Stomach smooth muscle (tissue), 2 donors: ENCODE measurements at regions not wholly inside any gene's neighbourhood (a gene's known extent, or its start where the extent isn't known, plus 50 kb on each side); places are given as distances from the start of the nearest gene placed in this dataset.

ENCODE experiments used
- H3K27ac ChIP-seq: one replicate; pipeline ENCODE4 v1.7.0; 2013; ENCODE audit warnings: mild to moderate bottlenecking, low read length, inconsistent platforms
- H3K27me3 ChIP-seq, 2 donors: one replicate each; pipeline ENCODE4 v1.7.0; 2013; ENCODE audit warnings: low read length in 2 of 2; ENCODE audit not compliant: insufficient read depth in 2 of 2, control insufficient read depth in 1 of 2
- H3K36me3 ChIP-seq, 2 donors: one replicate each; pipeline ENCODE4 v1.7.0; 2013; ENCODE audit warnings: low read length in 2 of 2; ENCODE audit not compliant: control insufficient read depth in 2 of 2, insufficient read depth in 2 of 2
- H3K4me1 ChIP-seq: one replicate; pipeline ENCODE4 v1.7.0; 2013; ENCODE audit warnings: low read length; ENCODE audit not compliant: control insufficient read depth, insufficient read depth
- H3K4me3 ChIP-seq, 2 donors: one replicate each; pipeline ENCODE4 v1.7.0; 2013; ENCODE audit warnings: low read length in 2 of 2
- H3K9ac ChIP-seq, 2 donors: one replicate each; pipeline ENCODE4 v1.7.0; 2013; ENCODE audit warnings: low read length in 2 of 2, mild to moderate bottlenecking in 1 of 2
- H3K9me3 ChIP-seq, 2 donors: one replicate each; pipeline ENCODE4 v1.7.0; 2013; ENCODE audit warnings: low read length in 2 of 2; ENCODE audit not compliant: control insufficient read depth in 2 of 2
- donor health status: healthy.
- donor health status: Pancreatic carcinoma.

- Histone ChIP-seq H3K4me1 (no peaks in the 10 kb centered on the region), H3K27me3 (peaks cover 0 to 9% of the 10 kb centered on the region in 2 donors), H3K36me3 (no peaks in the 10 kb centered on the region), H3K27ac (no peak overlapping the region), H3K4me3 (no peak overlapping the region), H3K9me3 (peaks cover 0 to 2% of the 10 kb centered on the region in 2 donors), H3K9ac (no peak overlapping the region)
Observed at GRCh38 chr2:496729-497128, 180.5 kb downstream of the TMEM18 start.

- no peaks in the 10 kb centered on the region for H3K36me3 ChIP-seq
- no peak overlapping the region for H3K9ac ChIP-seq
- peaks cover 0 to 2% of the 10 kb centered on the region in 2 donors for H3K9me3 ChIP-seq
- H3K27me3 ChIP-seq, result peaks cover 0 to 9% of the 10 kb centered on the region in 2 donors
- H3K27ac ChIP-seq, result no peak overlapping the region
- no peak overlapping the region for H3K4me3 ChIP-seq
- no peaks in the 10 kb centered on the region for H3K4me1 ChIP-seq
Observed at GRCh38 chr2:495745-496275, 181.4 kb downstream of the TMEM18 start.

- Histone ChIP-seq H3K9ac (no peak overlapping the region), H3K9me3 (peaks cover 0 to 2% of the 10 kb centered on the region in 2 donors), H3K4me3 (no peak overlapping the region), H3K27ac (no peak overlapping the region), H3K27me3 (peaks cover 0 to 9% of the 10 kb centered on the region in 2 donors), H3K4me1 (no peaks in the 10 kb centered on the region), H3K36me3 (no peaks in the 10 kb centered on the region)
Observed at GRCh38 chr2:494853-495252, 182.4 kb downstream of the TMEM18 start.

GRCh38 chr2:493228-493627 lies 184.0 kb downstream of the TMEM18 start:
- Histone ChIP-seq H3K4me3 (no peak overlapping the region), H3K36me3 (no peaks in the 10 kb centered on the region), H3K9me3 (no peaks in the 10 kb centered on the region), H3K27me3 (peaks cover 0 to 5% of the 10 kb centered on the region in 2 donors), H3K9ac (no peak overlapping the region), H3K27ac (no peak overlapping the region), H3K4me1 (no peaks in the 10 kb centered on the region)

GRCh38 chr2:492178-492577 lies 185.0 kb downstream of the TMEM18 start:
- no peaks in the 10 kb centered on the region for H3K9me3 ChIP-seq
- H3K4me1 ChIP-seq, result no peaks in the 10 kb centered on the region
- H3K4me3 ChIP-seq, result no peak overlapping the region
- H3K27me3 ChIP-seq, result peaks cover 0 to 5% of the 10 kb centered on the region in 2 donors
- no peak overlapping the region for H3K27ac ChIP-seq
- H3K36me3 ChIP-seq, result no peaks in the 10 kb centered on the region
- H3K9ac ChIP-seq, result no peak overlapping the region

- peaks cover 0 to 5% of the 10 kb centered on the region in 2 donors for H3K27me3 ChIP-seq
- H3K9me3 ChIP-seq, result no peaks in the 10 kb centered on the region
- H3K27ac ChIP-seq, result no peak overlapping the region
- H3K9ac ChIP-seq, result no peak overlapping the region
- H3K4me3 ChIP-seq, result no peak overlapping the region
- H3K36me3 ChIP-seq, result no peaks in the 10 kb centered on the region
- no peaks in the 10 kb centered on the region for H3K4me1 ChIP-seq
Observed at GRCh38 chr2:489838-490237, 187.4 kb downstream of the TMEM18 start.

GRCh38 chr2:489084-489483 lies 188.1 kb downstream of the TMEM18 start:
- no peaks in the 10 kb centered on the region for H3K9me3 ChIP-seq
- no peak overlapping the region for H3K9ac ChIP-seq
- no peaks in the 10 kb centered on the region for H3K4me1 ChIP-seq
- no peaks in the 10 kb centered on the region for H3K36me3 ChIP-seq
- H3K27me3 ChIP-seq, result peaks cover 0 to 5% of the 10 kb centered on the region in 2 donors
- no peak overlapping the region for H3K4me3 ChIP-seq
- no peak overlapping the region for H3K27ac ChIP-seq

GRCh38 chr2:487186-488079 lies 189.8 kb downstream of the TMEM18 start:
- Histone ChIP-seq H3K9me3 (no peaks in the 10 kb centered on the region), H3K4me1 (no peaks in the 10 kb centered on the region), H3K36me3 (no peaks in the 10 kb centered on the region), H3K27ac (no peak overlapping the region), H3K27me3 (peaks cover 0 to 5% of the 10 kb centered on the region in 2 donors), H3K4me3 (no peak overlapping the region), H3K9ac (no peak overlapping the region)

- no peak overlapping the region for H3K4me3 ChIP-seq
- no peaks in the 10 kb centered on the region for H3K4me1 ChIP-seq
- H3K27me3 ChIP-seq, result no peaks in the 10 kb centered on the region
- no peak overlapping the region for H3K9ac ChIP-seq
- H3K36me3 ChIP-seq, result no peaks in the 10 kb centered on the region
- no peak overlapping the region for H3K27ac ChIP-seq
- H3K9me3 ChIP-seq, result no peaks in the 10 kb centered on the region
Observed at GRCh38 chr2:486371-486770, 190.8 kb downstream of the TMEM18 start.

GRCh38 chr2:481388-481787 lies 193.5 kb upstream of the ALKAL2 start:
- Histone ChIP-seq H3K9ac (no peak overlapping the region), H3K9me3 (no peaks in the 10 kb centered on the region), H3K36me3 (no peaks in the 10 kb centered on the region), H3K4me3 (no peak overlapping the region), H3K27me3 (no peaks in the 10 kb centered on the region), H3K4me1 (peaks cover 7% of the 10 kb centered on the region), H3K27ac (no peak overlapping the region)
